ENCODE measurements at regions not wholly inside any gene's neighbourhood (a gene's known extent, or its start where the extent isn't known, plus 50 kb on each side); places are given as distances from the start of the nearest gene placed in this dataset.

- TF ChIP-seq CTCF (IDR thresholded peaks at IDR 0.05) (no peak), POLR2A (IDR thresholded peaks at IDR 0.05) (no peak)
These were observed 664.7 kb upstream of the FAM241A start for GRCh38 chr4:111480510-111480909.
